LNCaP clone FGC (cell line): ENCODE measurements at regions not wholly inside any gene's neighbourhood (a gene's known extent, or its start where the extent isn't known, plus 50 kb on each side); places are given as distances from the start of the nearest gene placed in this dataset.

ENCODE experiments used
- DNase-seq: peaks from one replicate; pipeline ENCODE4 v3.0.0-alpha.2; 2011; ENCODE audit warnings: low read depth
- H3K4me3 ChIP-seq: 2 replicates; pipeline ENCODE4 v1.5.1; 2011; ENCODE audit warnings: mild to moderate bottlenecking, low read depth, low read length, control low read depth
- CTCF ChIP-seq: IDR thresholded peaks from 2 replicates; pipeline ENCODE4 v1.5.1; 2012; ENCODE audit warnings: mild to moderate bottlenecking; ENCODE audit not compliant: control insufficient read depth, insufficient read depth; ENCODE audit errors: extremely low read depth

DNA sequence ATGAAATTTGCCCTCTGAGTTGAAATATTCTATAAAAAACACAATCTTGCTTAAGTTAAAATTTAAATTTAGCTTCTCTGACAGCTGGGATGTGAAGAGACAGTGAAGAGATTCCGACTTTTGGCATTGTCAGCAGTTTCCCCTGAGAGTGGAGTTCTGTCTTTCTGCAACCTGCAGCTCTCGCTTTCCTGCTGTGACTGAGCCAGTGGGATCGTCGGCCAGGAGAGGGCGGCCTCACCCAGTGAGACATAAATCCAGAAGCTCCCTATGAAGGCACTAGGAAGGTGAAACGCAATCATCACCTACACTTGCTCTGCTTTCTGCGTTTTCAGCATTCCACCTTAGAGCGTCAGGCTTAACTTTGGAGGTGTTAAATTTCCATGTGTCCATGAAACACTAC, 75.4 kb upstream of the HNMT start:
- DNase-seq = no peak
- peak; percentile 72 for TF ChIP-seq CTCF
- no peak overlapping the region for H3K4me3 ChIP-seq

DNA sequence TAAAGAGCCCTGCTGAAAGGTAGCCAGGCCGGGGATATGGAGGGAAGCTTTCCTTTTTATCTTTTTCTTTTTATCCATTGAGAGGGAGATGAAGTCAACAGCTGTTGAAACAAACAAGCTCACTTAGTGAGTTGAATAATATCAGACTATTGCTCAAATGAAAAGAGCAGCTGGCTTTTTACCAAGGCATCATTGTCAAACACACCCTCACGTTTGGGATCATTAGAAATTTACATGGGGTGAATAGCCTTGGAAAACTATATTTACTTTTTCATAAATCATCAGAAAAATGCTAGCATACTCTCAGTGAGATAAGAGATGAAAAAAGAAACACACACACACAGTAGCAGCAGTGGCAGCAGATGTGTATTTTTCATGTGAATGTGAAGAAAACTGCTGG, 71.5 kb upstream of the HNMT start:
- no peak overlapping the region for H3K4me3 ChIP-seq
- no peak for DNase-seq
- no peak for TF ChIP-seq CTCF

DNA sequence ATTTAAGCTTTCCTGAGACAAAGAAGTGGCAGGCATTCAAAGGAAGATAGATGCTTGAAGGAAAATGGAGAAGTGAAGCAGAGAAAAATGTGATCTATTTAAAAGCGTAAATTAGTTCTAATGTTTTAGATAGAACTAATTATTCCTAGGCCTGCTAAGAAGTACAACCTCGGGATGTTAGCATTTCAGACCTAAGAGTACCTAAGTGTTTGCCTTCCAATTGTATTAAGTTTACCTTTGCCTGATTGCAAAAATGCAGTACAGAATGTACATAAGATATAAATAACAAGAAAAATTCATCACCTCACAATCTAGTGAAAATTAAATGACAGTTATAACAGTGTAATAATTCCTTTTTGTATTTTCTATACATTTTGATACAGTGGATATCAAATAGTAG, 71.1 kb upstream of the HNMT start:
- no peak overlapping the region for H3K4me3 ChIP-seq
- peak; percentile 61 for DNase-seq
- no peak for TF ChIP-seq CTCF

GRCh38 chr2:137896467-137896866, 67.8 kb upstream of the HNMT start:
- no peak for TF ChIP-seq CTCF
- H3K4me3 ChIP-seq = no peak overlapping the region
- DNase-seq = no peak

GRCh38 chr2:137897082-137897481, 67.2 kb upstream of the HNMT start:
- H3K4me3 ChIP-seq = no peak overlapping the region
- no peak for DNase-seq
- TF ChIP-seq CTCF = no peak

DNA sequence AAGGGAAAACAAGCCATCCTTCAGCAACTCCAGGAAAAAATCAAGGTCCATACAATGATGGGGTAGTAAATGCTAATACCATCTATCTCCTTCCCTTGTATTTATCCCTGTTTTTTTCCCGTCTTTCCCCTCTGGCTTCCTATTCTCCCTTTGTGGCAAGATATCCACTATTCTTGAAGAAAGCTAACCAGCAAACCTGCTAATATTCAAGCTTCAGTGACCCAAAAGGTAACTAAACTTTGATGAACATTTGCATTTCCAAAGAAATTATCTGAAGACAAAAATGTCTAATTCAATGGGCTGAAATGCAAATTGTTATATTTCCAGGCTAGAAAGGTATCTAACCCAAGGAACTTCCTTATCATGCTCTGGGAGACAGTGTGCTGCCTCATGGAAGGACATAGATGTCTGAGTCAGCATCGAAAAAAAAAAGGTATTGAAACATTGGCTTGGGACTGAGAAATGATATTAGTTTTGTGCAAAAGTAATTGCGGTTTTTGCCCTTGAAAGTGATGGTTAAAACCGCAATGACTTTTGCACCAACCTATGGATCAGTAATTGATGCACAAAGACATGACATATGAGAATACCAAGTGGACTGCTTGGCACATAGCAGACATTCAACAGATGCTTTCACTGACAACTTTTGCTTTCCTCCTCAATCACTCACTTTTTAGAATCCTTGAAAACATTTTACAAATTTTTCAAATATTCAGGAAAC, 63.7 kb upstream of the HNMT start:
- no peak for TF ChIP-seq CTCF
- no peak for DNase-seq
- no peak overlapping the region for H3K4me3 ChIP-seq

GRCh38 chr2:137910641-137911040, 53.6 kb upstream of the HNMT start:
- DNase-seq = no peak
- TF ChIP-seq CTCF = peak; percentile 32
- no peak overlapping the region for H3K4me3 ChIP-seq
